ENCODE measurements at regions not wholly inside any gene's neighbourhood (a gene's known extent, or its start where the extent isn't known, plus 50 kb on each side); places are given as distances from the start of the nearest gene placed in this dataset.

- no peak for TF ChIP-seq EZH2 (IDR thresholded peaks at IDR 0.05; ENCODE audit: insufficient read depth, low read length)
- peak; percentile 93 for TF ChIP-seq CTCF (IDR thresholded peaks at IDR 0.05; ENCODE audit: insufficient read depth, low read depth, low read length)
Observed at GRCh38 chr11:103609117-103610066, 427.0 kb upstream of the DDI1 start.
